SK-N-SH (cell line): ENCODE measurements at regions not wholly inside any gene's neighbourhood (a gene's known extent, or its start where the extent isn't known, plus 50 kb on each side); places are given as distances from the start of the nearest gene placed in this dataset.

Experiments used
- CTCF ChIP-seq: fragments of 200-600 bp; sonication (generic); IDR thresholded peaks from 2 replicates; pipeline ENCODE4 v1.6.1; 2017; ENCODE audit warnings: antibody characterized with exemption, mild to moderate bottlenecking, moderate library complexity
- EP300 ChIP-seq, 2 experiments: IDR thresholded peaks; 2 replicates each; pipeline versions ENCODE4 v1.4.0 to v1.6.1; 2012; ENCODE audit warnings: borderline replicate concordance in 1 of 2, low read depth in 1 of 2, low read length in 1 of 2
- MAX ChIP-seq: IDR thresholded peaks from 2 replicates; pipeline ENCODE4 v1.4.0; 2012; ENCODE audit warnings: low read depth
- RAD21 ChIP-seq: IDR thresholded peaks from 2 replicates; pipeline ENCODE4 v1.6.1; 2012; ENCODE audit warnings: mild to moderate bottlenecking, low read length

DNA sequence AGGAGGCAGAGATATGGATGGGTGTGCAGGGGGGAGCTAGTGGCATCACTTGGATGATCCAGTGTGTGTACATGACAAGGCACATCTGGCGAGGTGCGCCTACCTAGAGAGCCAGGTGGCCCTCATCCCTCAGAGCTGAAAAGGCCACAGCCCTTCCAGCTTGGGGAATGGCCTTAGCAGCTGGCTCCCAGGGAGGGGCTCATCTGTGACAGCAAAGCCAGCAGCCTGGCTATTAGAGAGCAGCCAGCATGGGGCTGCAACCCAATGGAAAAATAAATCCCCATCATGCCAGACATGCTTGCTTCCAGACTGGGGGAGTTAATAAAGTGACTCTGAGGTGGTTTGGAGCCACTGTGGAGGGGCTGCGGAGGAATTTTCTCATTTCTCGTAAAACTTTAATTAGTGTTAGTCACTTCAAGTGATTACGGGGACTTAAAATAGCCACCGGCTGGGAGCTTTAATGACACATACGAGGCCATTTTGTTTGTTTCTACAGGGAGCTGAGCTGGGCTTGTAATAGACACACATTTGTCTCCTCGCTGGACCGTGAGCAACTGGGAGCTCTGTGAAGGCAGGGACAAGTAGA is 111.2 kb upstream of the ALX4 start:
- TF ChIP-seq CTCF, result no peak
- TF ChIP-seq MAX, result no peak
- no peak for TF ChIP-seq EP300 (IDR thresholded peaks at IDR 0.05; ENCODE audit: borderline replicate concordance in 1 of 2, low read depth in 1 of 2, low read length in 1 of 2)
- no peak for TF ChIP-seq RAD21
